ENCODE measurements at regions not wholly inside any gene's neighbourhood (a gene's known extent, or its start where the extent isn't known, plus 50 kb on each side); places are given as distances from the start of the nearest gene placed in this dataset.

- TF ChIP-seq CTCF (conservative IDR thresholded peaks at IDR 0.05 in 1 of 2, IDR thresholded peaks at IDR 0.05 in 1 of 2; ENCODE audit: extremely low read depth in 1 of 2, insufficient read depth in 1 of 2, low read depth in 1 of 2, low read length in 2 of 2) (no peak), EZH2 (IDR thresholded peaks at IDR 0.05; ENCODE audit: borderline replicate concordance, low read length) (no peak)
Measured at GRCh38 chr18:29160170-29160569, 983.2 kb upstream of the CDH2 start.

Data from mammary epithelial cell (primary cell).